ENCODE measurements at regions not wholly inside any gene's neighbourhood (a gene's known extent, or its start where the extent isn't known, plus 50 kb on each side); places are given as distances from the start of the nearest gene placed in this dataset.

DNA sequence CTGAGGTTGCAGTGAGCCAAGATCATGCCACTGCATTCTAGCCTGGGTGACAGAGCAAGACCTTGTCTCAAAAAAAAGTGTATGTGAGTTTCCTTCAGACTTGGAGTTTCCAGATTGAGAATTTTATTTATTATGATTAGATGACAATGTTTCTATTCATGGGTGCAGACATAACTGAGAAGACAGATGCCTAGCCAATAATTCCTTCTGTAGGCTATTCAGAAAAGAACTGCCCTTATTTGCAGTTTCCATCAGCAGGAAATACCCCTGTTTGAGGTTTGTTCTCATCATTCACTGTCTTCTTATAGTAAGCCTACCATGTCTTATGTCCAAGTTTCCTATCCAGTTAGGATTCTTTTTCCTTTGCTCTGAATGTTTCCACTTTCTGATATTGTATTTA, 269.0 kb downstream of the KTN1 start:
- Histone ChIP-seq H3K4me3 (ENCODE audit: low read depth, low read length) (no peak overlapping the region), H3K9me3 (no peaks in the 10 kb centered on the region), H3K4me1 (no peaks in the 10 kb centered on the region), H3K36me3 (ENCODE audit: control insufficient read depth, insufficient read depth, low read length) (no peaks in the 10 kb centered on the region), H3K27me3 (replicated peaks; ENCODE audit: control insufficient read depth, insufficient read depth, low read length) (no peaks in the 10 kb centered on the region)
- TF ChIP-seq, protein P1, sequence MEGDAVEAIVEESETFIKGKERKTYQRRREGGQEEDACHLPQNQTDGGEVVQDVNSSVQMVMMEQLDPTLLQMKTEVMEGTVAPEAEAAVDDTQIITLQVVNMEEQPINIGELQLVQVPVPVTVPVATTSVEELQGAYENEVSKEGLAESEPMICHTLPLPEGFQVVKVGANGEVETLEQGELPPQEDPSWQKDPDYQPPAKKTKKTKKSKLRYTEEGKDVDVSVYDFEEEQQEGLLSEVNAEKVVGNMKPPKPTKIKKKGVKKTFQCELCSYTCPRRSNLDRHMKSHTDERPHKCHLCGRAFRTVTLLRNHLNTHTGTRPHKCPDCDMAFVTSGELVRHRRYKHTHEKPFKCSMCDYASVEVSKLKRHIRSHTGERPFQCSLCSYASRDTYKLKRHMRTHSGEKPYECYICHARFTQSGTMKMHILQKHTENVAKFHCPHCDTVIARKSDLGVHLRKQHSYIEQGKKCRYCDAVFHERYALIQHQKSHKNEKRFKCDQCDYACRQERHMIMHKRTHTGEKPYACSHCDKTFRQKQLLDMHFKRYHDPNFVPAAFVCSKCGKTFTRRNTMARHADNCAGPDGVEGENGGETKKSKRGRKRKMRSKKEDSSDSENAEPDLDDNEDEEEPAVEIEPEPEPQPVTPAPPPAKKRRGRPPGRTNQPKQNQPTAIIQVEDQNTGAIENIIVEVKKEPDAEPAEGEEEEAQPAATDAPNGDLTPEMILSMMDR (IDR thresholded peaks at IDR 0.05; ENCODE audit: insufficient read depth in 1 of 2, low read depth in 1 of 2, low read length in 1 of 2, severe bottlenecking in 1 of 2, unreplicated experiment in 1 of 2) = no peak
- intact Hi-C loops (cut with micrococcal nuclease; ENCODE audit: unreplicated experiment) = no loop called here
- CTCF ChIA-PET = no interaction called here
- H3K27me3 Mint-ChIP-seq (ENCODE audit: insufficient read depth, unreplicated experiment) = no peaks in the 10 kb centered on the region
- H3K4me1 Mint-ChIP-seq (ENCODE audit: low read depth, unreplicated experiment) = no peaks in the 10 kb centered on the region
- no TSS peak for BruUV-seq (replicated peaks)
- no peak for DNase-seq
- POLR2A ChIA-PET = no interaction called here
- H3K4me3 Mint-ChIP-seq (ENCODE audit: unreplicated experiment) = no peak overlapping the region
- H3K36me3 Mint-ChIP-seq (ENCODE audit: insufficient read depth, unreplicated experiment) = no peaks in the 10 kb centered on the region
- H3K27ac Mint-ChIP-seq (ENCODE audit: unreplicated experiment) = no peak overlapping the region
- H3K9me3 Mint-ChIP-seq (ENCODE audit: unreplicated experiment) = no peaks in the 10 kb centered on the region

DNA sequence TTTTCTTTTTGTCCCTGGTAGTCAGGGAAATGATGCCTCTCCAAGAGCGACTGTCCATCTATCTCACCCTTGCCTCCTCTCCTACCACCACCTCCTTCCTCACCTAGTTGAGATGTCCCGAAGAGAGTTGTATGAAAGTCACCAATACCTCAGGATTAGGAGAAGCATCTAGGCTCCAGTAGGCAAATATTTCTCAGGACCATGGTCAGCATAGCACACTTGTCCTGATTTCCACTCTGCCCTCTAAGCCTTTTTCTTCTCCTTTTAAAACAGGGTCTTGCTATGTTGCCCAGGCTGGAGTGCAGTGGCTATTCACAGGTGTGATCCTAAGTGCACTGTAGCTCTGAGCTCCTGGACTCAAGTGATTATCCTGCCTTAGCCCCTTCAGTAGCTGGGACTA, 268.4 kb upstream of the PELI2 start:
- Mint-ChIP-seq H3K36me3 (ENCODE audit: insufficient read depth, unreplicated experiment) (no peaks in the 10 kb centered on the region), H3K4me1 (ENCODE audit: low read depth, unreplicated experiment) (no peaks in the 10 kb centered on the region), H3K9me3 (ENCODE audit: unreplicated experiment) (no peaks in the 10 kb centered on the region), H3K27me3 (ENCODE audit: insufficient read depth, unreplicated experiment) (no peaks in the 10 kb centered on the region), H3K27ac (ENCODE audit: unreplicated experiment) (no peak overlapping the region), H3K4me3 (ENCODE audit: unreplicated experiment) (no peak overlapping the region)
- Histone ChIP-seq H3K4me1 (no peaks in the 10 kb centered on the region), H3K27me3 (replicated peaks; ENCODE audit: control insufficient read depth, insufficient read depth, low read length) (no peaks in the 10 kb centered on the region), H3K9me3 (no peaks in the 10 kb centered on the region), H3K4me3 (ENCODE audit: low read depth, low read length) (no peak overlapping the region), H3K36me3 (ENCODE audit: control insufficient read depth, insufficient read depth, low read length) (no peaks in the 10 kb centered on the region)
- no TSS peak for BruUV-seq (replicated peaks)
- ChIA-PET POLR2A (no interaction called here), CTCF (no interaction called here)
- intact Hi-C loops (cut with micrococcal nuclease; ENCODE audit: unreplicated experiment) = no loop called here
- DNase-seq = no peak
- TF ChIP-seq, protein P1 (IDR thresholded peaks at IDR 0.05; ENCODE audit: insufficient read depth in 1 of 2, low read depth in 1 of 2, low read length in 1 of 2, severe bottlenecking in 1 of 2, unreplicated experiment in 1 of 2) = no peak

DNA sequence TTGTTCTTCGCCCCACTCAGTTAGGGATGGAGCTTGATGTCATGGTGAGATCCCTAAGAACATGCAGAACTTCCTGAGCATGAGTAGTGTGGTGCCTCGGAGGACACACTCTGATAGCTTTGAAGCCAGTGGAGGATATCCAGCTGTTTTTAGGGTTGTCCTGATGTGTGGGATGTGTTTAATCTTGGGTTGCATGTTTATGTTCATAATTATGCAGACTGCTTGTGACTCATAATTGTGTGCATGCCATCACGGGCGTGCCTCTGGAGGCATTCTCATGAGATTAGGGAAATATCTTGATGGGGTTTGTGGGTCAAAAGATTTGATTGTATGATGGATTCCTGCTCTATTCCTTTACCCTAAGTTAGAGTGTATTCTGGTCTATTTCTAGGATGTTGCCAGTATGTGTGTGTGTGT, 267.4 kb upstream of the PELI2 start:
- Mint-ChIP-seq H3K27ac (ENCODE audit: unreplicated experiment) (no peak overlapping the region), H3K27me3 (ENCODE audit: insufficient read depth, unreplicated experiment) (no peaks in the 10 kb centered on the region), H3K9me3 (ENCODE audit: unreplicated experiment) (no peaks in the 10 kb centered on the region), H3K4me1 (ENCODE audit: low read depth, unreplicated experiment) (no peaks in the 10 kb centered on the region), H3K36me3 (ENCODE audit: insufficient read depth, unreplicated experiment) (no peaks in the 10 kb centered on the region), H3K4me3 (ENCODE audit: unreplicated experiment) (no peak overlapping the region)
- no TSS peak for BruUV-seq (replicated peaks)
- no peak for DNase-seq
- TF ChIP-seq, protein P1 (IDR thresholded peaks at IDR 0.05; ENCODE audit: insufficient read depth in 1 of 2, low read depth in 1 of 2, low read length in 1 of 2, severe bottlenecking in 1 of 2, unreplicated experiment in 1 of 2) = no peak
- ChIA-PET POLR2A (no interaction called here), CTCF (no interaction called here)
- no peaks in the 10 kb centered on the region for H3K36me3 ChIP-seq (ENCODE audit: control insufficient read depth, insufficient read depth, low read length)
- no peak overlapping the region for H3K4me3 ChIP-seq (ENCODE audit: low read depth, low read length)
- H3K9me3 ChIP-seq = no peaks in the 10 kb centered on the region
- H3K4me1 ChIP-seq = no peaks in the 10 kb centered on the region
- intact Hi-C loops (cut with micrococcal nuclease; ENCODE audit: unreplicated experiment) = no loop called here
- H3K27me3 ChIP-seq (replicated peaks; ENCODE audit: control insufficient read depth, insufficient read depth, low read length) = no peaks in the 10 kb centered on the region
